ENCODE measurements at regions not wholly inside any gene's neighbourhood (a gene's known extent, or its start where the extent isn't known, plus 50 kb on each side); places are given as distances from the start of the nearest gene placed in this dataset.
A peak's percentile ranks its signal among the peaks of the same experiment; 100 is the strongest.

DNA sequence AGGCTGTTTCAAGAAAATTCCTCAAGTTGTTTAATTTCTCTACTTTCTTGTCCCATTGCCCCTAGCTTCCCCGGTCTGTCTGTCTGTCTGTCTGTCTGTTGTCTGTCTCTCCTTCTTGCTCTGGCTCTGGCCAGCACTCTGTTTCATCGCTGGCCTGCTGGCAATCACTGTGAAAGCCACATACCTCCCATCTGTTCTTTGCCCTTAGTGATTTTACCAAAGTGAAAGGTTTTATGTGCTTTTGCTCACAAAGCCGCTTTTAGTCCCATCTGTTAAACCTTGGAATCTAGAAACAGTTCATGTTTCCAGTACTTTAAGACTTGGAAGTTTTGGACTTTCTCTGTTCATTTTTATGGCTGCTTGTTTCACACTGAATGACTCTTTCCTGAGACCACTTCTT, 87.8 kb upstream of the EXOC2 start:
- Histone ChIP-seq H3K4me2 (replicated peaks; ENCODE audit: extremely low read depth, low read length, poor library complexity, severe bottlenecking) (no peak overlapping the region), H3K27me3 (ENCODE audit: control insufficient read depth in 2 of 2, insufficient read depth in 2 of 2, low read length in 2 of 2) (peaks cover 0 to 2% of the 10 kb centered on the region in 2 donors), H3K36me3 (replicated peaks in 1 of 2; ENCODE audit: control insufficient read depth in 1 of 2, insufficient read depth in 2 of 2, low read length in 2 of 2) (no peaks in the 10 kb centered on the region), H4K20me1 (ENCODE audit: insufficient read depth, low read length) (no peaks in the 10 kb centered on the region), H2AFZ (ENCODE audit: insufficient read depth, low read depth, low read length, poor library complexity, severe bottlenecking) (no peak overlapping the region), H3K4me3 (replicated peaks in 1 of 3; ENCODE audit: low read depth in 2 of 3, low read length in 3 of 3) (no peak overlapping the region), H3K27ac (ENCODE audit: low read depth in 1 of 2, low read length in 2 of 2) (no peak overlapping the region), H3K79me2 (ENCODE audit: insufficient read depth, low read length) (no peaks in the 10 kb centered on the region), H3K9ac (ENCODE audit: insufficient read depth, low read length, poor library complexity, severe bottlenecking) (no peak overlapping the region), H3K4me1 (ENCODE audit: control insufficient read depth in 1 of 2, insufficient read depth in 2 of 2, low read length in 2 of 2) (no peaks in the 10 kb centered on the region), H3K9me3 (replicated peaks in 1 of 2; ENCODE audit: control insufficient read depth in 1 of 2, insufficient read depth in 1 of 2, low read length in 2 of 2) (no peaks in the 10 kb centered on the region)
- H3K27ac Mint-ChIP-seq = no peak overlapping the region
- peaks cover 0 to 21% (median 12%) of the 10 kb centered on the region in 3 donors for H3K27me3 Mint-ChIP-seq (ENCODE audit: low read depth in 3 of 3)
- DNase-seq = no peak
- TF ChIP-seq, protein P1, sequence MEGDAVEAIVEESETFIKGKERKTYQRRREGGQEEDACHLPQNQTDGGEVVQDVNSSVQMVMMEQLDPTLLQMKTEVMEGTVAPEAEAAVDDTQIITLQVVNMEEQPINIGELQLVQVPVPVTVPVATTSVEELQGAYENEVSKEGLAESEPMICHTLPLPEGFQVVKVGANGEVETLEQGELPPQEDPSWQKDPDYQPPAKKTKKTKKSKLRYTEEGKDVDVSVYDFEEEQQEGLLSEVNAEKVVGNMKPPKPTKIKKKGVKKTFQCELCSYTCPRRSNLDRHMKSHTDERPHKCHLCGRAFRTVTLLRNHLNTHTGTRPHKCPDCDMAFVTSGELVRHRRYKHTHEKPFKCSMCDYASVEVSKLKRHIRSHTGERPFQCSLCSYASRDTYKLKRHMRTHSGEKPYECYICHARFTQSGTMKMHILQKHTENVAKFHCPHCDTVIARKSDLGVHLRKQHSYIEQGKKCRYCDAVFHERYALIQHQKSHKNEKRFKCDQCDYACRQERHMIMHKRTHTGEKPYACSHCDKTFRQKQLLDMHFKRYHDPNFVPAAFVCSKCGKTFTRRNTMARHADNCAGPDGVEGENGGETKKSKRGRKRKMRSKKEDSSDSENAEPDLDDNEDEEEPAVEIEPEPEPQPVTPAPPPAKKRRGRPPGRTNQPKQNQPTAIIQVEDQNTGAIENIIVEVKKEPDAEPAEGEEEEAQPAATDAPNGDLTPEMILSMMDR (IDR thresholded peaks at IDR 0.05) = no peak
- H3K36me3 Mint-ChIP-seq = no peaks in the 10 kb centered on the region
- no peaks in the 10 kb centered on the region for H3K9me3 Mint-ChIP-seq
- intact Hi-C loops (cut with micrococcal nuclease) = loop anchor here in 1 of 2 donors (10.0 kb wide), 1 partner anchor 186 kb away; no protein-coding TSS in a partner anchor
- H3K4me3 Mint-ChIP-seq = no peak overlapping the region
- 89% methylated on average over 2 of the region's 3 CpGs for WGBS (ENCODE audit: insufficient coverage)
- no peaks in the 10 kb centered on the region for H3K4me1 Mint-ChIP-seq

DNA sequence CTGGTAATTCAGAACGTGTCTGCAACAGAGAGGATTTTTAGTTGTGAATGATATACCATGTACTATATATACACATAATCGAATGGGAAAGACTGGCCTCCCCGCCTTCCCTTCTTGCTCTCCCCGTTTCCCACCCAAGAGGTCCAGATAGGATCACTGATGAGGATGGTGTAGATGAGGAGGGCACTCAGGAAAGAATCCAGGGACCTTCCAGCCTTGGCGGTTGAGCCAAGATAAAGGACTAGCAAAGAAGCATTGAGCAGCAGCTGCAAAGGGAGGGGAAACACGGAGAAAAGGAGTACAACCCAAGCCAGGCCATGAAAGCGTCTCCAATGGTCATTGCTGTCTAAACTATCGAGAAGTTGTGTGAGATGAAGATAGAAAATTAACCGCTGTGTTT, 84.0 kb upstream of the EXOC2 start:
- peak overlapping the region in 1 of 7 donors; percentile 13 for H3K27ac Mint-ChIP-seq
- no peak overlapping the region for H2AFZ ChIP-seq (ENCODE audit: insufficient read depth, low read depth, low read length, poor library complexity, severe bottlenecking)
- no peaks in the 10 kb centered on the region for H3K9me3 ChIP-seq (replicated peaks in 1 of 2; ENCODE audit: control insufficient read depth in 1 of 2, insufficient read depth in 1 of 2, low read length in 2 of 2)
- no peaks in the 10 kb centered on the region for H3K4me1 ChIP-seq (ENCODE audit: control insufficient read depth in 1 of 2, insufficient read depth in 2 of 2, low read length in 2 of 2)
- no peak overlapping the region for H3K27ac ChIP-seq (ENCODE audit: low read depth in 1 of 2, low read length in 2 of 2)
- 96% methylated on average over 3 of the region's 9 CpGs for WGBS (ENCODE audit: insufficient coverage)
- no peak overlapping the region for H3K9ac ChIP-seq (ENCODE audit: insufficient read depth, low read length, poor library complexity, severe bottlenecking)
- no peaks in the 10 kb centered on the region for H4K20me1 ChIP-seq (ENCODE audit: insufficient read depth, low read length)
- H3K79me2 ChIP-seq (ENCODE audit: insufficient read depth, low read length) = no peaks in the 10 kb centered on the region
- H3K27me3 ChIP-seq (ENCODE audit: control insufficient read depth in 2 of 2, insufficient read depth in 2 of 2, low read length in 2 of 2) = peaks cover 0 to 2% of the 10 kb centered on the region in 2 donors
- peaks cover 1 to 23% (median 8%) of the 10 kb centered on the region in 3 donors for H3K27me3 Mint-ChIP-seq (ENCODE audit: low read depth in 3 of 3)
- peaks cover 0 to 2% (median 0%) of the 10 kb centered on the region in 7 donors for H3K9me3 Mint-ChIP-seq
- H3K36me3 ChIP-seq (replicated peaks in 1 of 2; ENCODE audit: control insufficient read depth in 1 of 2, insufficient read depth in 2 of 2, low read length in 2 of 2) = no peaks in the 10 kb centered on the region
- no peaks in the 10 kb centered on the region for H3K4me1 Mint-ChIP-seq
- intact Hi-C loops (cut with micrococcal nuclease) = no loop called here
- H3K4me3 ChIP-seq (replicated peaks in 1 of 3; ENCODE audit: low read depth in 2 of 3, low read length in 3 of 3) = no peak overlapping the region
- no peak for DNase-seq
- no peaks in the 10 kb centered on the region for H3K36me3 Mint-ChIP-seq
- H3K4me3 Mint-ChIP-seq = no peak overlapping the region
- H3K4me2 ChIP-seq (replicated peaks; ENCODE audit: extremely low read depth, low read length, poor library complexity, severe bottlenecking) = no peak overlapping the region
- TF ChIP-seq, protein P1 (IDR thresholded peaks at IDR 0.05) = no peak
